GM10248 (cell line): ENCODE measurements at regions not wholly inside any gene's neighbourhood (a gene's known extent, or its start where the extent isn't known, plus 50 kb on each side); places are given as distances from the start of the nearest gene placed in this dataset.

Experiments used
- CTCF ChIA-PET: fragments of 300-600 bp; sonication (Branson Sonifier 250); formaldehyde crosslinking; extraction: SDS; loops from one replicate; lab custom pipeline; 2021; ENCODE audit warnings: antibody characterized with exemption; lab: Yijun Ruan, JAX
- POLR2A ChIA-PET: fragments of 350-650 bp; sonication (Branson Sonifier 250); formaldehyde crosslinking; extraction: SDS; loops from one replicate; lab custom pipeline; 2020; ENCODE audit warnings: antibody characterized with exemption; lab: Yijun Ruan, JAX
- DNase-seq: peaks from one replicate; pipeline ENCODE4 v3.0.0; 2012; ENCODE audit errors: extremely low spot score
- CTCF ChIP-seq: IDR thresholded peaks from 2 replicates; pipeline ENCODE4 v1.5.1; 2012; ENCODE audit warnings: mild to moderate bottlenecking, low read depth; ENCODE audit errors: extremely low read depth, missing control alignments, control extremely low read depth

GRCh38 chrX:137297167-137297566 is 263.4 kb upstream of the GPR101 start:
- ChIA-PET POLR2A (no interaction called here), CTCF (no interaction called here)
- DNase-seq: no peak
- no peak for TF ChIP-seq CTCF

- no peak for TF ChIP-seq CTCF
- CTCF ChIA-PET: no interaction called here
- DNase-seq: no peak
- POLR2A ChIA-PET: no interaction called here
Measured at GRCh38 chrX:137290011-137290410, 256.2 kb upstream of the GPR101 start.

DNA sequence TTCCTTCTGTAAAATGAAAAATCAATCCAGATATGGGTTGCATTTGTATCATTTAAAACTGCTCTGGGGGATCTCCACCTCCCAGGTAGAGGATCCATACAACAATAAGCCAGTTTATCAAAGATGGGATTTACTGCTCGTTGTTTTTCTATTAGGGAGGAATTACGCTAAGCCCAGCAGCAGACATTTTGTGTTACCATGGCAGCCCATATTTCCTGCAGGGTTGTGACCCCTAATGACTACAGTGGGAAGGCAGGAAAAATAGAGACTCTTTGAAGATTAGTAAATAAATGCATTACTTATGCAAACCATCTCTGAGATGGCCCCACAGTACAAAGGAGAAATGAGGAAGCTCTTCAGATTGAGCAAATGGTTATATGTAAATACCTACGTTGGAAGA is 253.4 kb upstream of the GPR101 start:
- no peak for DNase-seq
- ChIA-PET CTCF (no interaction called here), POLR2A (no interaction called here)
- TF ChIP-seq CTCF: no peak

DNA sequence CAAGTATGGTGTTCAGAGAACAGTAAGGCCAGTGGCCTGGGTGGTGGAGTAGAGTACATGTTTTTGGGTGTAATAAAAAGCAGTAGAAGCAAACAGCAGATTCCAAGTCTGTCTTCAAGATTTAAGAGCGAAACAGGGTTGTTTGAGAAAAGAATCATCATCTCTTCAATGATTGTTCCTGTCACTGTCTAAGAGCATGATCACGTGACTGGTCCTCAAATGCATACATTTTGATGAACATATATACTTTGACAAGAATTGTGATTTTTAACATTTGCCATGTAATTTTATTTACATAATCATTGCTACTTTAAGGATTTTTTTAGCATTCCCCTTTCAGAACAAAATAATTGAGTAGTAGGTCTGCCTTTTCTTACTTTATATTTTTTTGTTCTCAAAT is 252.6 kb upstream of the GPR101 start:
- TF ChIP-seq CTCF: no peak
- POLR2A ChIA-PET: no interaction called here
- CTCF ChIA-PET: no interaction called here
- no peak for DNase-seq

DNA sequence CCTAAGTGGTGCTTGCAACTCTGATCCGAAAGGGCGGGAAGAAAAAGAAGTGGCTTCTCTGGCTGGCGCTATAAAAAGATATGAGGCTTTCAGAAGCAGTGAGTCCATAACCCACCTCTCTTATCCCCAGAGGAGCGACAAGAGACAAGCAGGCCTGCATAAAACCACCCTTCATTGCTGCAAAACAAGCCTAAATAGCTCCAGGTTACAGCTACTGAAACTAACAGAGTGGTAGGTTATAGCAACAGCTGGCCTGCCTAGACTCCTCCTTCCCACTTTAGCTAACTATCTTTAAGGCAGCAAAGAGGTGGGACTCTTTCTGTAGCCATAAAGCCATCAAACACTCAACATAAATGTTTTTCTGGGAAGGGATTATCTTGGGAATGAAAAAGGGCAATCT is 245.0 kb upstream of the GPR101 start:
- POLR2A ChIA-PET: no interaction called here
- TF ChIP-seq CTCF: no peak

GRCh38 chrX:137263374-137263773 is 229.6 kb upstream of the GPR101 start:
- CTCF ChIA-PET: no interaction called here
- no peak for DNase-seq
- no peak for TF ChIP-seq CTCF
- POLR2A ChIA-PET: no interaction called here

More for the DNA sequence above, 245.0 kb upstream of the GPR101 start:
- DNase-seq: no peak
- CTCF ChIA-PET: interaction anchor here (1.0 kb wide), 1 partner anchor 9 kb away, joined by 3 read pairs; no protein-coding TSS in a partner anchor

DNA sequence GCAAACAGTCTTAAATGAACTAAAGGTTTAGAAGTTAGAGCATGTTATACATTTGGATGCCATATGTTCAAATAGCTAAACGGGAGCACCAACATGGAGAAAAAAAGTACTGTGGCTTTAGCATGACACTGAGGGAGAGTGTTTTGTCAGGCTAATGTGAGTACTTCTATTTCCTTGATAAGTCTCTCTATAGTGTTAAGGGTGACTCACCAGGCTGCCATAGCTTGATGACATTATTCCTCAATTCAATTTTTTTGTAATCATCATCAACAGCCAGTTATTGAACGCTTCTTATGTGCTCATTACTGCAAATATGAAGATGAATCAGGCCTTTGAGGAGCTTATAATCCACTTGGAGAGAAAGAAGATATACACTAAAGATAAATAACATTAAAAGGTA is 211.4 kb upstream of the GPR101 start:
- TF ChIP-seq CTCF: no peak
- DNase-seq: no peak
- CTCF ChIA-PET: interaction anchor here (1.2 kb wide), 1 partner anchor 9 kb away, joined by 4 read pairs; no protein-coding TSS in a partner anchor
- POLR2A ChIA-PET: no interaction called here
